HG03175 (cell line): ENCODE measurements at regions not wholly inside any gene's neighbourhood (a gene's known extent, or its start where the extent isn't known, plus 50 kb on each side); places are given as distances from the start of the nearest gene placed in this dataset.

ENCODE experiments used
- ATAC-seq: cut with Tn5 transposase; IDR thresholded peaks from one replicate; pipeline ENCODE4 v1.9.1; 2021; ENCODE audit warnings: mild to moderate bottlenecking, moderate library complexity; ENCODE audit not compliant: unreplicated experiment

DNA sequence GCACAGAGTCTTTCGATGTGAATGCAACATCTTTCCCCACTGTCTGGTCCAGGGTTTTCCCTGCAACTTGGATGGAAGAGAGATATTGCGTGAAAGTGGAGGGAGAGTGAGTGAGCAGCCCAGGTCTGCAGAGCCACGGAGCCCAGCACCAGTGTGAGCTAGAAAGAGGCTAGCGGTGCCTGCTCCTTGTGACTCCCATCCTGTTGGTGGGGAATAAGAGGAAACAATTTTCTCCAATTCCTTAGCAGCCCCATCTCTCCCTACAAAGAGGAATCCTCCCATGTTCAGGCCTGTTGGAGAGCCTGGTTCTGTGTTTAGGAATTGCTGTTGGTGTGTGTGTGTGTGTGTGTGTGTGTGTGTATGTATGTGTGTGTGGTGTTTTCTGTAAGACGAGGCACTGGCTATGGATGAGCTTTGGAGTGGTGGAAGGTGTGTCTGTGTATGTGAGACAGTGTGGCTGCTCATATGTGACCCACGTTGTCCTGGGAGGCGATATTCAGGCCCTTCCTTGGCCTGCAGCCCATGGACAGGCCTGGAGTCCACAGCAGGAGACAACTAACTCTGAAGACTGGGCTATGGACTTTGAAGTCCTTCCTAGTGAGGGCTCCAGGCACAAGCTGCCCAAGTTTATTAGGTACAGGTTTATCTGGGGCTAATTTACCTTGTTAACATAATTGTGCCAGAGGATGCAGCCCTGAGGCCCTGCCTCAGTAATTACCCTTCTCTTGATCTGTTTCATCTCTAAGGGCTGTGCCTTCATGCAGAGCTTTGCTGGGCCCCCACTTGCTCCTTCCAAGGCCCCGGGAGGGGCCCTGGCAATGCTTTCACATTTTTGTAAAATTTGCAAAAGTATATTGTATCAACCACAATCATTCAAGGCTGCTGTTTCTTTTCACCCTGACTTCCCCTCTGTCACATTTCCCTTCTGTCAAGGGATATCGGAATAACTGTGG is 88.6 kb upstream of the HAAO start:
- no peak for ATAC-seq

GRCh38 chr2:42879913-42880737 is 87.7 kb upstream of the HAAO start:
- ATAC-seq, result no peak

GRCh38 chr2:42879121-42879705 is 86.8 kb upstream of the HAAO start:
- ATAC-seq, result no peak

DNA sequence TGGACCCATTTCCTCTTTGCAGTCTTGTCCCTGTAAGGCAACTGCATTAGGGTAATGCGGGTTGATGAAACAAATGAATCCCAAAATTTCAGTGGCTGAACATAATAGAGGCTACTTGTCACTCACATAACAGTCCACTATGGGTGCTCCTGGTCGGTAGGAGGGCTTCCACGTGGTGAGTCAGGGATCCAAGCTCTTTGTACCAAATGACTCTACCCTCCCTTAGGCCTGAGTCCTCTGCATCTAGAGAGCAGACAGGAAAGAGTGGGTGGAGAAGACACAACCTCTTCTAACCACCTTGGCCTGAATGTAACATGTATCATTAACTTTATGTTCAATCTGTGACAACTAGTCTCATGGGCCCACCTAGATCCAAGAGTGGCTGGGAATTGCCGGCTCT is 86.2 kb upstream of the HAAO start:
- ATAC-seq, result peak; percentile 79

- ATAC-seq, result no peak
Observed at GRCh38 chr2:42877936-42878335, 85.6 kb upstream of the HAAO start.

- ATAC-seq, result no peak
Observed at GRCh38 chr2:42877511-42877910, 85.1 kb upstream of the HAAO start.

- ATAC-seq, result no peak
Observed at GRCh38 chr2:42876326-42876751, 84.0 kb upstream of the HAAO start.

- ATAC-seq, result no peak
Observed at GRCh38 chr2:42875880-42876279, 83.5 kb upstream of the HAAO start.

GRCh38 chr2:42874949-42875801 is 82.8 kb upstream of the HAAO start:
- ATAC-seq, result no peak

DNA sequence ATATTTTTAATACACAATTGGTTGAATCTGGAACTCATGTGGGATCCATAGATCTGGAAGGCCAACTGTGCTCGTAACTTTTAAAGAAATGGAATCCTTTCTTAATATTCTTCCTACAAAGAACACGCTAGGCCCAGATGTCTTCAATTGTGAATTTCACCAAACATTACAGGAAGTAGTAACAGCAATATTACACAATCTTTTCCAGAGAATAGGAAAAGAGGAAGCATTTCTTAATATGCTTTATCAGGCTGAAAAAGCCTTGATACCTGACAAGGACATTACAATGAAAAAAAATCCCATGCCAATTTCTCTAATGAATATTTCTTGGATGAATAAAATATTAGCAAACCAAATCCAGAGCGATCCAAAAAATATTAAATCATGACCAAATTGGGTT is 80.3 kb upstream of the HAAO start:
- ATAC-seq, result no peak

GRCh38 chr2:42871372-42871771 is 79.0 kb upstream of the HAAO start:
- no peak for ATAC-seq

GRCh38 chr2:42868874-42869273 is 76.5 kb upstream of the HAAO start:
- no peak for ATAC-seq

DNA sequence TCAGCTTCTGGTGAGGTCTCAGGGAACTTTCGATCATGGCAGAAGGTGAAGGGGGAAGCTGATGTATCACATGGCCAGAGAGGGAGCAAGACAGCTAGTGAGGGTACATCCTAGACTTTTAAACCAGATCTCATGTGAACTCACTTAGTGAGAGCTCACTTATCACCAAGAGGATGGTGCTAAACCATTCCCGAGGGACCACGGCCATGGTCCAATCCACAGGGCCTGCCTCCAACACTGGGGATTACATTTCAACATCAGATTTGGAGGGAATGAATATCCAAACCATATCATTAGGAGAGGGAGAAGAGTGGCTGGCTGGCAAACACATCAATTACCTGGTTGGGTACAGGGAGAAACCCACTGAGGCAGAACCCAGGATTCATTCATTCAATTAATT is 75.7 kb upstream of the HAAO start:
- no peak for ATAC-seq

GRCh38 chr2:42867093-42868065 is 75.0 kb upstream of the HAAO start:
- no peak for ATAC-seq

- ATAC-seq, result no peak
Observed at GRCh38 chr2:42865884-42866881, 73.8 kb upstream of the HAAO start.

DNA sequence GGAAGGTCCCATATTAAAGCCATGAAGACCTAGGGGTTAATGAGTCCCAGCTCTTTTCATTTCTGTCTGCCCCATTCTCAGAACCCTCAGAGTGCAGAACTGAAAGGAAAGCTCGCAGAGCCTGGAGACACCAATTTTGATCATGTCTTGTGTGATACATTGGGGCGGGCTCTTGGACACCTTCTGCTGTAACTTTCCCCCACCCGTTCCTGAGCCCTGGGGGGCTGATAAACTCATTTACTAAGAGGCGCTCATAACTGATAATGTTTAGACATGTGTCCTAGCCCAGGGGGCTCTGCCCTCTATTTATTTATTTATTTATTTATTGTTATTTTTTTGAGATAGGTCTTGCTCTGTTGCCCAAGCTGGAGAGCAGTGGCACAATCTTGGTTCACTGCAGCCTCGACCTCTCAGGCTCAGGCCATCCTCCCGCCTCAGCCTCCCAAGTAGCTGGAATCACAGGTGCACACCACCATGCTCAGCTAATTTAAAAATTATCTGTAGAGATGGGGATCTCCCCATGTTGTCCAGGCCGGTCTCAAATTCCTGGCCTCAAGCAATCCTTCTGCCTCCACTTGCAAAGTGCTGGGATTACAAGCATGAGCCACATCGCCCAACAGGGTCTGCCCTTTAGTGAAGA is 72.4 kb upstream of the HAAO start:
- no peak for ATAC-seq

DNA sequence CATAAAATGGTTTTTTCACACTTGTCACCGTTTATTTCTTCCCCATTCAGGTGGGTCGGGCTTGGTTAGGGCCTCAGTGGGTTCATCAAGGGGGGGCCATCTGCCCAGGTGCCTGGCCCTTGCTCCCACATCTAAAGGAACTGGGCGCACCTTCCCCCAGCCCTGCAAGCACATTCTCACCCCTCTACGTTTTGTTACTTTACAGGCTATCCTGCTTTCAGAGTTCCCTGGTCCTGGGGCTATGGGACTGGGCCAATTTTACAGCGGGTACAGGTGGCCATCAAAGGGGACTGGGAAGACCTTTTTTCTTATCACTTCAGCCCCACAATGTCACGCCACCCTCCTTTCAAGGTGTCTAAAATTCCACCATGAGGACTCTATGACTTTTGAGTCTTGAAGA is 71.8 kb upstream of the HAAO start:
- no peak for ATAC-seq

DNA sequence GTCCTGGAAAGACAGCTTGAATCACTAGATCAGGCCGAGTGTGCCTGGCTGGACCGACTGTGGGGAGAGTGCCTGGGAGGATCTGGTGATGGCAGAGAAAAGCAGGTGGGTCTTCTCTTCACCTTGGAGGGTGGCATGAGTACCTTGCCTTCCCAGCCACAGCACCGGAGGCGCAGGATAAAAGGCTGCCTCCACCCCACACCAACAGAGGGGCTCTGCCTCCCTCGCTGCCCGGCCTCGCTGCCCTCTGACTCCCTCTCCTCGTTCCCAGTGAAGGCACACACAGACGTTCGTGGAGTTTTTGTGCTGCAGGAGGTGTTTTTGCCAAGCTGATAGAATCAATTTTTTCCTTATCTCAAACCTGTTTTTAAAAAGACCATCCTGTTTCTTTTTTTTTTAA is 71.4 kb upstream of the HAAO start:
- ATAC-seq, result no peak
